ENCODE measurements at regions not wholly inside any gene's neighbourhood (a gene's known extent, or its start where the extent isn't known, plus 50 kb on each side); places are given as distances from the start of the nearest gene placed in this dataset.

- no peak for TF ChIP-seq CTCF (conservative IDR thresholded peaks at IDR 0.05; ENCODE audit: low read depth, low read length)
- no peak for TF ChIP-seq POLR2A (IDR thresholded peaks at IDR 0.05; ENCODE audit: low read depth, low read length)
- TF ChIP-seq BHLHE40 (IDR thresholded peaks at IDR 0.05; ENCODE audit: low read depth, low read length) = no peak
- no peak for TF ChIP-seq RCOR1 (IDR thresholded peaks at IDR 0.05; ENCODE audit: insufficient replicate concordance, low read length)
- no peak for TF ChIP-seq MAFK (IDR thresholded peaks at IDR 0.05; ENCODE audit: low read depth, low read length)
- no peak for TF ChIP-seq RFX5 (IDR thresholded peaks at IDR 0.05; ENCODE audit: low read depth, low read length)
Observed at GRCh38 chr2:116724550-116724949, 1089.9 kb upstream of the DDX18 start.
